NCI-H446 (cell line): ENCODE measurements at regions not wholly inside any gene's neighbourhood (a gene's known extent, or its start where the extent isn't known, plus 50 kb on each side); places are given as distances from the start of the nearest gene placed in this dataset.

Experiments
- DNase-seq, 2 experiments: peaks; one replicate each; lab custom pipeline; 2025; lab: John Stamatoyannopoulos, UW

DNA sequence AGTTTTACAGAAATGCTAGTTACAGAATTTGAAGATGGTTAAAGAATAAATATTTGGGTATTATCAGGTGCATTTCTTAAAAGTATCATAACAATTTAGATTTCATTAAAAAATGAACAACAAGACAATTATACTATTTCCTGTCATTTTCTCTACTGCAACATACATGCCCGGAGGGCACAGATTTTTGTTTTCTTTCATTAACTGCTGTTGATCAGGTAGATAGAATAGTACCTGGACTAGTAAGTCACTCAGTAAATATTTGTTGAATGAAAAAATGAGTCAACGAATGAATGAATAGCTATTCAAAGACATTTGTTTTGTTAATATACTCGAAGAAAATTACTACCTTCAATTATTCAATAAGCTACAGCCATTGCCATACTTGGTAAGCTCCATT lies 531.2 kb upstream of the VRK2 start:
- no peak for DNase-seq

DNA sequence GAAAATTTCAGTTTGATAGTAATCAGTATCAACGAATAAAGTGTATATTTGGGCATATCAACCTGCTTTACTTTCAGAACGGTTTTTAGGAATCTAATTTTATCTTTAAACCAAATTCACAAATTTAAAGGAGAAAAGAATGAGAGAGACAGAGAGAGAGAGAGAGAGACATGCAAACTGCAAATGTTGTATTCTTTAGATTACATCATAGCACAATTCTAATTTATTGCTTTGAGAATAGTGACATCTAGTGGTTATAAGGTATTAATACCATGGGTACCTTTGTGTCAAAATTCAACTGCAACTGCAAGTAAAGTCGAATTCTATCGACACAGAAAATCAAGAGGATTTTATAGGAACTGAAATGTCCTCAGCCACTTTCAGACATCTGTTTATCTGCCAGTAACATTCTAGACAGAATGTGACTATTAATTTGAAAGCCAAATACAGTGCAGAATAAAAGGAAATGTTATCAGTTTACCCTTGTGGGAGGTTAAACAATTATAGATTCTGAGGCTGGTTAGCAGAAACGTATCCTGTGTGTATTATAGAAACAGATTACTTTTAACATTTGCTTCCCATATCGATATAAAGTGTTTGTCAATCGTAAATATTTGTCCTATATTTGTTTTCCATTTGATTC lies 529.8 kb upstream of the VRK2 start:
- DNase-seq, result peak; percentile 13 to 59

- DNase-seq, result no peak
These were observed 523.3 kb upstream of the VRK2 start for GRCh38 chr2:57523304-57523703.

GRCh38 chr2:57527685-57528084 lies 518.9 kb upstream of the VRK2 start:
- DNase-seq, result no peak

DNA sequence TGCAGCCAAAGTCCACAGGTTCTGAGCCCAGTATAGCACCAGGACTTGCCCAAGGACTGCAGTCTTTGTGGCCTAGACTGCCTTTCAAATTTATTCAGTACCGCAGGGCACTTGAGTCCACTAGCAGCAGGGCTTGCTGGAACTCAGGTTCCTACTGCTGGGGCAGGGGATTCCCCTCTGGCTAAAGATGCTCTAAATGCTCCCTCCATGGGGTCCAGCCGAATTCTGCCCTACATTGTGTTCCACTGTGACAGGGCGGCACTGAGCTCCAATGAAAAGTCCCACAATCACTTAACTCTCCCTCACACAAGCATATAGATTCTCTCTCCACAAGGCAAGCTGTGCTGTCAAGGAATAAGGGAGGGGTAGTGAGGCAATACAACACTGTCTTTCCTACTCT lies 518.1 kb upstream of the VRK2 start:
- no peak for DNase-seq

GRCh38 chr2:57534358-57534757 lies 512.2 kb upstream of the VRK2 start:
- no peak for DNase-seq

- no peak for DNase-seq
These were observed 509.9 kb upstream of the VRK2 start for GRCh38 chr2:57536535-57537231.

- no peak for DNase-seq
These were observed 506.8 kb upstream of the VRK2 start for GRCh38 chr2:57539761-57540160.

- no peak for DNase-seq
These were observed 504.5 kb upstream of the VRK2 start for GRCh38 chr2:57542081-57542480.

GRCh38 chr2:57543211-57543610 lies 503.4 kb upstream of the VRK2 start:
- DNase-seq, result no peak

GRCh38 chr2:57544624-57545023 lies 502.0 kb upstream of the VRK2 start:
- DNase-seq, result no peak

- DNase-seq, result no peak
These were observed 500.1 kb upstream of the VRK2 start for GRCh38 chr2:57546478-57546877.

DNA sequence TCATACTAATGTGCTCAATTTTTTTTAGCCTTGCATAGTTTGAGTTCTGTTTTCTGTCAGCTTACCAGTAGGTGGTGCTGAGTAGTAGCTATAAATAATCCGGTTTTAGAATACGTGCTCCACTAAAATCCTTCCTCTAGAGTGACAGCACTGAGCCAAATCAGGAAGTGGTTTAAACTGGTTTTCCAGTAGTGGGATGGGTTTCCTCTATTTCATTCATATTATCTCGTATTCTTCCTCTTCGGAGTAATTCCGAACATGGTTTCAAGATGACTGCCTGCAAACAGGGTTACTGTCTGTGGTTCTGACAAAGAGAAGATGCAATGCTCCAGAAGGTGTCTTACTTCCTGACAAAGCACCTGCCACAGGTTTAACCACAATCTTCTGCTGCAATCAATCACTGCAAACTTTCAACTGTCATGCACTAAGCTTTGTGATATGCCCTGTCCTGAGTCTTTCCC lies 496.9 kb upstream of the VRK2 start:
- DNase-seq, result peak in 1 of 2 experiments; percentile 54

GRCh38 chr2:57550912-57551311 lies 495.7 kb upstream of the VRK2 start:
- DNase-seq, result no peak

DNA sequence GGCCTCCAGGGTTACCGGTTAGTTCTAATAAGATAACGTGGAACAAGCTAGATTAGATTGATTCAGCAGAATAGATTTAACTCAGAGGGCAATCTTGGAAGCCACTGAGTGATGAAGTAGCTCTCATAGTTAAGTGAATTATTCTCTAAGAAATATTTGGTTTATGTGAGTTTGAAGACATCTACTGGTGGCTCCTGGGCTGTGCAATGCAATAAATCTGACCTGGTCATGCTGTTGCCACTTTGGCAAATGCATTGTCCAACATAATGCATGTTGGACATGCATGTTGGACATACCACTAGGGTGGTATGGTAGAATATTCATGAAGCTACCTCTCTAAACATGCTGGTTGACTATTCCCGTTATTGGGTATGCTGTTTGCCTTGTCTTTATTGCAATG lies 493.7 kb upstream of the VRK2 start:
- DNase-seq, result no peak

DNA sequence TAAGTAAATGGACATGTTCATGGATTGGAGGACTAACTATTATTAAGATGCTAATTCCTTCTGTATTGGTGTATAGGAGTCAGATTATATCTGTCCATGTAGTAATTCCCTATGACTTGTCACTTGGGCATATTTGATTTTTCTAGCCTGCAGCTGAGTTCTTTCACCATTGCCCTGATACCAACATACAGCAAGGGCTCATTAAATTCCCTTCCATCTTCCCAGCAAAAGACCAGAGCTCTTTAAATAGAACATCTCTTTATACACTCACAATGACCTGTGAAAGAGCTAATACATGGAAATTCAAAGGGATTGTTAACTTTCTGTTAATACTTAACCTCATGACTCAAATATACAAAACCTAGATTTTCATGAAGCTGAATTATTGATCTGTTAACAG lies 492.3 kb upstream of the VRK2 start:
- DNase-seq, result no peak

DNA sequence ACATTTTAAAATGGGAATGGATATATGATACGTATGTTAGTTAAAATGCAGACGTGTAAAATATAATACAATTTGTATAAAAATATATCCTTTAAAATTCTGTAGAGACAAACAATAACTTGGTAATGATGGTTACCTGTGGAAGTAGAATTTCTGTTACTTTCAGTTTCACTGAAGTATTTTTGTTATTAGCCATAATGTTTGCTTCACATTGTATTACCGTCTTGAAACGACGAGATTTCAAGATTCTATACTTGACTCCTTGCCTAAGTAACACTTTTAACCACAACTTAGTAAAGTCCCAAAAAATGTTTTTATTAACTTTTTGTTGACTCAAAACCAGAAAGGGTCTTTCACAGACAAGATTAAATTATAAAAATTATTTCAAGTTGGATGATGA lies 488.3 kb upstream of the VRK2 start:
- no peak for DNase-seq

- DNase-seq, result no peak
These were observed 484.1 kb upstream of the VRK2 start for GRCh38 chr2:57562495-57562894.

GRCh38 chr2:57563015-57563414 lies 483.6 kb upstream of the VRK2 start:
- DNase-seq, result no peak

- DNase-seq, result no peak
These were observed 479.4 kb upstream of the VRK2 start for GRCh38 chr2:57567245-57567644.

DNA sequence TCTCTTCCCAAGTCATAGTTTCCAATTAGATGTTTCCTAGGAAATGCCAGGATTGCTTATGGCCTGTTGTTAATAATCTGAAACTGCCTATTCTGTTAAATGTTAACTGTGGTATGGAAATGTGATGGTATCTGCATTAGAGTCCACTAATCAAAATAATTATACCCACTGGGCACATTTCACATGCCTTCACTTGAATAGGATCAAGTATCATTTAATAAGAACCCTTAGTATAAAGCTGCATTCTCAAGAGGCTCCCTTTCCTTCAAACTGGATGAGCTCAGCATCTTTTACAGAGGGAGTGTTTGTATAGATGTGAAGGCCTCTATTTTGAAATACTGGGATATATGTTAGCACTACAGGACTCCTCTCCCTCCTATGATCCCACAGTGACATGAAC lies 477.2 kb upstream of the VRK2 start:
- DNase-seq, result no peak

DNA sequence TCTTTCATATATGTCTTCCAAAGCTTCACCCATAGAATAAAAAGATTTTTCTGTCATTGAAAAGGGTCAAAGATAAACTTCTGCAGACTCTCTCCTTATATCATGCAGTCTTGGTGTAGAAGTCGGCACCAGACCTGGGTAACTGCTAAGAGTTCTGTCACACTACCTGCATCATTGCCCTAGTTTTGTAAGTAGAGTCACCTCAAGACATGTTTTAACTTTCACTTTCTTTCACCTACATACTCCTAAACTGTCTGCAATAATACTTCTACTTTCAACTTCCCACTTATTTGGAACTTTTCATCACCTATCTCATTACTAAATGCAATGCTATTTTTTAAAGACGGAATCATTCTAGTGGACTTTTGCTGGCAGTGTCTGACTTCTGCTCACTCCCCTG lies 475.6 kb upstream of the VRK2 start:
- no peak for DNase-seq

DNA sequence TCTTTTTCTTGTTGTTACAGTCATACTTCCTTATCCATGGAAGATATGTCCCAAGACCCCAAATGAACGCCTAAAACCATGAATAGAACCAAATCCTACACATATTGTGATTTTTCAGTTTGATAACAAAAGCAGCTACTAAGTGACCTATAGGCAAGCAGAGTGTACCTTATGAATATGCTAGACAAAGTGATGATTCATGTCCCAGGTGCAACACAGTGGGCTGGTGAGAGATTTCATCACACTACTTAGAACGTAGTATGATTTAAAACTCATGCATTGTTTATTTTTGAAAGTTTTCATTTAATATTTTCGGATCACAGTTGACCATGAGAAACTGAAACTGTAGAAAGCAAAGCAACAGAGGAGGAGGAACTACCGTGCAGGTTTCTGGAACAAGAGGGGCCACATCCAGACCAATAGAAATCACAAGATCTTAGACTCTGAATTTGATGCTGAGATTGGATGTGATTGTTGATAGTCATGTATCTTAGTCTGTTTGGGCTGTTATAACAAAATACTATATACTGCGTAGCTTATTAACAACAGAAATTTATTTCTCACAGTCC lies 470.8 kb upstream of the VRK2 start:
- DNase-seq, result no peak

GRCh38 chr2:57576983-57577382 lies 469.6 kb upstream of the VRK2 start:
- no peak for DNase-seq
